ENCODE measurements at regions not wholly inside any gene's neighbourhood (a gene's known extent, or its start where the extent isn't known, plus 50 kb on each side); places are given as distances from the start of the nearest gene placed in this dataset.

DNA sequence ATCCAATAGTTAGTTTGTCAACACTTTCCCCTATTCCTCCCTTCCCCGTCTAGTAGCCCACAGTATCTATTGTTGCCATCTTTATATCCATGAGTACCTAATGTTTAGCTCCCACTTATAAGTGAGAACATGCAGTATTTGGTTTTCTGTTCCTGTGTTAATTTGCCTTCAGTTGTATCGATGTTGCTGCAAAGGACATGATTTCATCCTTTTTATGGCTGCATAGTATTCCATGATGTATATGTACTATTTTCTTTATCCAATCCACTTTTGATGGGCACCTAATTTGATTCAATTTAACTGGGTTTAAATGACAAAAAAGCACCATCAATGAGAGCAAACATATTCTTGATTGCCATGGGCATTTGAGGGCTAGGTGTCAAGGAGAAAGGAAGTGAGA, 321.5 kb upstream of the TBX18 start:
- DNase-seq (ENCODE audit: extremely low read depth in 1 of 4, low spot score in 3 of 4) (no peak), ATAC-seq (no peak), FAIRE-seq (no peak)
- H3K36me3 ChIP-seq (ENCODE audit: control insufficient read depth, insufficient read depth, low read length), result no peaks in the 10 kb centered on the region
- ChIA-PET POLR2A (no interaction called here), CTCF (ENCODE audit: low intra/inter-chr PET ratio) (no interaction called here)
- H4K20me1 ChIP-seq (replicated peaks; ENCODE audit: control insufficient read depth, insufficient read depth, low read length), result no peaks in the 10 kb centered on the region
- TF ChIP-seq ZNF77 (CRISPR knock-in tag; IDR thresholded peaks at IDR 0.05), result no peak
- TF ChIP-seq ZNF146 (CRISPR knock-in tag; IDR thresholded peaks at IDR 0.05; ENCODE audit: unreplicated experiment), result peak; percentile 76
- H3K9ac ChIP-seq (ENCODE audit: insufficient read depth in 1 of 2, low read depth in 2 of 2, low read length in 2 of 2), result no peak overlapping the region
- H3K27ac ChIP-seq (ENCODE audit: extremely low read depth, low read depth, low read length), result no peak overlapping the region
- 13% methylated on average over 2 of the region's 2 CpGs for WGBS (ENCODE audit: insufficient coverage, low coverage, missing lambda C conversion rate)
- H3K79me2 ChIP-seq (ENCODE audit: control insufficient read depth, insufficient read depth, low read length), result no peaks in the 10 kb centered on the region
- no peak overlapping the region for H3K4me3 ChIP-seq
- no peaks in the 10 kb centered on the region for H3K27me3 ChIP-seq (ENCODE audit: control insufficient read depth in 2 of 2, insufficient read depth in 2 of 2, low read length in 2 of 2)
- in situ Hi-C loops (cut with MboI), result no loop called here
- H3K4me1 ChIP-seq (replicated peaks in 1 of 2; ENCODE audit: control insufficient read depth in 2 of 2, insufficient read depth in 2 of 2, low read length in 2 of 2), result no peaks in the 10 kb centered on the region
- no peak overlapping the region for H3K4me2 ChIP-seq (ENCODE audit: insufficient read depth, low read length)
- intact Hi-C loops (cut with micrococcal nuclease), result no loop called here
- no peaks in the 10 kb centered on the region for H3K9me1 ChIP-seq (ENCODE audit: control insufficient read depth, insufficient read depth, low read length)
- no TSS peak for BruUV-seq (replicated peaks)
- H2AFZ ChIP-seq (ENCODE audit: low read depth, low read length), result no peak overlapping the region
- no peaks in the 10 kb centered on the region for H3K9me3 ChIP-seq (replicated peaks; ENCODE audit: control insufficient read depth, insufficient read depth, low read depth, low read length)

- intact Hi-C loops (cut with micrococcal nuclease), result no loop called here
- POLR2A ChIA-PET, result no interaction called here
- no peak for FAIRE-seq
- no peak for TF ChIP-seq FOSL1 (tag; conservative IDR thresholded peaks at IDR 0.05)
- TF ChIP-seq BCOR (IDR thresholded peaks at IDR 0.05), result no peak
- no peak for TF ChIP-seq HNRNPUL1 (IDR thresholded peaks at IDR 0.05; ENCODE audit: low read length)
- no peak for TF ChIP-seq THRB (CRISPR knock-in tag; conservative IDR thresholded peaks at IDR 0.05)
- no peak for TF ChIP-seq HMGN3 (IDR thresholded peaks at IDR 0.05; ENCODE audit: borderline replicate concordance, extremely low read depth, insufficient read length, low read depth, low read length)
- TF ChIP-seq ZFX (CRISPR knock-in tag; IDR thresholded peaks at IDR 0.05), result no peak
- TF ChIP-seq SMAD2 (IDR thresholded peaks at IDR 0.05; ENCODE audit: low read depth, low read length), result no peak
- no peak for TF ChIP-seq PCBP2 (IDR thresholded peaks at IDR 0.05; ENCODE audit: low read depth, low read length, poor library complexity, severe bottlenecking)
- no peak for TF ChIP-seq NR2C2 (CRISPR knock-in tag; IDR thresholded peaks at IDR 0.05)
- TF ChIP-seq NR2C2 (tag; IDR thresholded peaks at IDR 0.05), result no peak
- TF ChIP-seq, protein P1, sequence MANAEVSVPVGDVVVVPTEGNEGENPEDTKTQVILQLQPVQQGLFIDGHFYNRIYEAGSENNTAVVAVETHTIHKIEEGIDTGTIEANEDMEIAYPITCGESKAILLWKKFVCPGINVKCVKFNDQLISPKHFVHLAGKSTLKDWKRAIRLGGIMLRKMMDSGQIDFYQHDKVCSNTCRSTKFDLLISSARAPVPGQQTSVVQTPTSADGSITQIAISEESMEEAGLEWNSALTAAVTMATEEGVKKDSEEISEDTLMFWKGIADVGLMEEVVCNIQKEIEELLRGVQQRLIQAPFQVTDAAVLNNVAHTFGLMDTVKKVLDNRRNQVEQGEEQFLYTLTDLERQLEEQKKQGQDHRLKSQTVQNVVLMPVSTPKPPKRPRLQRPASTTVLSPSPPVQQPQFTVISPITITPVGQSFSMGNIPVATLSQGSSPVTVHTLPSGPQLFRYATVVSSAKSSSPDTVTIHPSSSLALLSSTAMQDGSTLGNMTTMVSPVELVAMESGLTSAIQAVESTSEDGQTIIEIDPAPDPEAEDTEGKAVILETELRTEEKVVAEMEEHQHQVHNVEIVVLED (CRISPR knock-in tag; IDR thresholded peaks at IDR 0.05), result no peak
- TF ChIP-seq IFI16 (CRISPR knock-in tag; IDR thresholded peaks at IDR 0.05), result no peak
- TF ChIP-seq SETDB1 (IDR thresholded peaks at IDR 0.05; ENCODE audit: low read length), result no peak
- no peak for TF ChIP-seq NFE2L1 (tag; IDR thresholded peaks at IDR 0.05; ENCODE audit: borderline replicate concordance, low read depth)
- no peak for TF ChIP-seq MEF2D (tag; conservative IDR thresholded peaks at IDR 0.05; ENCODE audit: low read depth)
Measured at GRCh38 chr6:85081102-85081501, 316.7 kb upstream of the TBX18 start.

More at GRCh38 chr6:85081102-85081501, 316.7 kb upstream of the TBX18 start:
- H3K27me3 ChIP-seq (ENCODE audit: control insufficient read depth in 2 of 2, insufficient read depth in 2 of 2, low read length in 2 of 2), result no peaks in the 10 kb centered on the region
- no peaks in the 10 kb centered on the region for H3K9me3 ChIP-seq (replicated peaks; ENCODE audit: control insufficient read depth, insufficient read depth, low read depth, low read length)
- CTCF ChIA-PET (ENCODE audit: low intra/inter-chr PET ratio), result no interaction called here
- H3K79me2 ChIP-seq (ENCODE audit: control insufficient read depth, insufficient read depth, low read length), result no peaks in the 10 kb centered on the region
- 11% methylated on average over 1 of the region's 1 CpG for WGBS (ENCODE audit: insufficient coverage, low coverage, missing lambda C conversion rate)
- in situ Hi-C loops (cut with MboI), result no loop called here
- DNase-seq (ENCODE audit: extremely low read depth in 1 of 4, low spot score in 3 of 4) (no peak), ATAC-seq (no peak)
- no peak overlapping the region for H3K9ac ChIP-seq (ENCODE audit: insufficient read depth in 1 of 2, low read depth in 2 of 2, low read length in 2 of 2)
- H3K4me2 ChIP-seq (ENCODE audit: insufficient read depth, low read length), result no peak overlapping the region
- no peaks in the 10 kb centered on the region for H4K20me1 ChIP-seq (replicated peaks; ENCODE audit: control insufficient read depth, insufficient read depth, low read length)
- H3K9me1 ChIP-seq (ENCODE audit: control insufficient read depth, insufficient read depth, low read length), result no peaks in the 10 kb centered on the region
- H3K4me3 ChIP-seq, result no peak overlapping the region
- H3K27ac ChIP-seq (ENCODE audit: extremely low read depth, low read depth, low read length), result no peak overlapping the region
- no TSS peak for BruUV-seq (replicated peaks)
- H3K36me3 ChIP-seq (ENCODE audit: control insufficient read depth, insufficient read depth, low read length), result no peaks in the 10 kb centered on the region
- no peak overlapping the region for H2AFZ ChIP-seq (ENCODE audit: low read depth, low read length)
- H3K4me1 ChIP-seq (replicated peaks in 1 of 2; ENCODE audit: control insufficient read depth in 2 of 2, insufficient read depth in 2 of 2, low read length in 2 of 2), result no peaks in the 10 kb centered on the region

All from K562 (cell line).